ENCODE measurements at regions not wholly inside any gene's neighbourhood (a gene's known extent, or its start where the extent isn't known, plus 50 kb on each side); places are given as distances from the start of the nearest gene placed in this dataset.

DNA sequence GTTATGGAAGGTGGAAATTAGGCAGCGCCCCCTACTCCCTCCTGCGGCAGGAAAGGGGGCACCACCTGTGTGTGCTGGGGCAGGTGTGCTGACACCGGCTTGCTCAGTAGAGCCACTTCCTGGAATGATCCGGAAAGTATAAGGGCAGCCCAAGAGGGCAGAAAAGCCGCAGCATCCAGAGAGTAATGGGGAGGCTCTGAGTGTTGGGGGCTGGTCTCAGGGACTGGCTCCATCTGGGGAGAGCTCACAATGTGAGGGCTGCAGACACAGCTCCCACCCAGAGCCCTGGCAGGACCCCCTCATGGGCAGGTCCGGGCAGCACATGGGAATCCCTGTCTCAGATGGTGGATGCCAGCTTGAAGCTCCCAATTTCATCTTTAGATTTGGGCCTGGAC, 187.6 kb upstream of the C14orf180 start:
- no peaks in the 10 kb centered on the region for H3K4me1 Mint-ChIP-seq (ENCODE audit: low read depth, unreplicated experiment)
- H3K27ac Mint-ChIP-seq (ENCODE audit: unreplicated experiment) = no peak overlapping the region
- Histone ChIP-seq H3K36me3 (ENCODE audit: control insufficient read depth, insufficient read depth, low read length) (no peaks in the 10 kb centered on the region), H3K4me1 (no peaks in the 10 kb centered on the region), H3K27me3 (replicated peaks; ENCODE audit: control insufficient read depth, insufficient read depth, low read length) (peaks cover 2% of the 10 kb centered on the region; the same call in 1 of the 2 replicates), H3K9me3 (no peaks in the 10 kb centered on the region; the same call in 1 of the 2 replicates), H3K4me3 (ENCODE audit: low read depth, low read length) (no peak overlapping the region)
- H3K4me3 Mint-ChIP-seq (ENCODE audit: unreplicated experiment) = no peak overlapping the region
- intact Hi-C loops (cut with micrococcal nuclease; ENCODE audit: unreplicated experiment) = no loop called here
- ChIA-PET CTCF (no interaction called here), POLR2A (no interaction called here)
- BruUV-seq (replicated peaks) = no TSS peak
- TF ChIP-seq, protein P1, sequence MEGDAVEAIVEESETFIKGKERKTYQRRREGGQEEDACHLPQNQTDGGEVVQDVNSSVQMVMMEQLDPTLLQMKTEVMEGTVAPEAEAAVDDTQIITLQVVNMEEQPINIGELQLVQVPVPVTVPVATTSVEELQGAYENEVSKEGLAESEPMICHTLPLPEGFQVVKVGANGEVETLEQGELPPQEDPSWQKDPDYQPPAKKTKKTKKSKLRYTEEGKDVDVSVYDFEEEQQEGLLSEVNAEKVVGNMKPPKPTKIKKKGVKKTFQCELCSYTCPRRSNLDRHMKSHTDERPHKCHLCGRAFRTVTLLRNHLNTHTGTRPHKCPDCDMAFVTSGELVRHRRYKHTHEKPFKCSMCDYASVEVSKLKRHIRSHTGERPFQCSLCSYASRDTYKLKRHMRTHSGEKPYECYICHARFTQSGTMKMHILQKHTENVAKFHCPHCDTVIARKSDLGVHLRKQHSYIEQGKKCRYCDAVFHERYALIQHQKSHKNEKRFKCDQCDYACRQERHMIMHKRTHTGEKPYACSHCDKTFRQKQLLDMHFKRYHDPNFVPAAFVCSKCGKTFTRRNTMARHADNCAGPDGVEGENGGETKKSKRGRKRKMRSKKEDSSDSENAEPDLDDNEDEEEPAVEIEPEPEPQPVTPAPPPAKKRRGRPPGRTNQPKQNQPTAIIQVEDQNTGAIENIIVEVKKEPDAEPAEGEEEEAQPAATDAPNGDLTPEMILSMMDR (IDR thresholded peaks at IDR 0.05; ENCODE audit: insufficient read depth in 1 of 2, low read depth in 1 of 2, low read length in 1 of 2, severe bottlenecking in 1 of 2, unreplicated experiment in 1 of 2) = no peak
- H3K9me3 Mint-ChIP-seq (ENCODE audit: unreplicated experiment) = no peaks in the 10 kb centered on the region
- peak in 1 of 2 experiments; percentile 16 for DNase-seq
- no peaks in the 10 kb centered on the region for H3K36me3 Mint-ChIP-seq (ENCODE audit: insufficient read depth, unreplicated experiment)
- H3K27me3 Mint-ChIP-seq (ENCODE audit: insufficient read depth, unreplicated experiment) = peaks cover 29% of the 10 kb centered on the region

DNA sequence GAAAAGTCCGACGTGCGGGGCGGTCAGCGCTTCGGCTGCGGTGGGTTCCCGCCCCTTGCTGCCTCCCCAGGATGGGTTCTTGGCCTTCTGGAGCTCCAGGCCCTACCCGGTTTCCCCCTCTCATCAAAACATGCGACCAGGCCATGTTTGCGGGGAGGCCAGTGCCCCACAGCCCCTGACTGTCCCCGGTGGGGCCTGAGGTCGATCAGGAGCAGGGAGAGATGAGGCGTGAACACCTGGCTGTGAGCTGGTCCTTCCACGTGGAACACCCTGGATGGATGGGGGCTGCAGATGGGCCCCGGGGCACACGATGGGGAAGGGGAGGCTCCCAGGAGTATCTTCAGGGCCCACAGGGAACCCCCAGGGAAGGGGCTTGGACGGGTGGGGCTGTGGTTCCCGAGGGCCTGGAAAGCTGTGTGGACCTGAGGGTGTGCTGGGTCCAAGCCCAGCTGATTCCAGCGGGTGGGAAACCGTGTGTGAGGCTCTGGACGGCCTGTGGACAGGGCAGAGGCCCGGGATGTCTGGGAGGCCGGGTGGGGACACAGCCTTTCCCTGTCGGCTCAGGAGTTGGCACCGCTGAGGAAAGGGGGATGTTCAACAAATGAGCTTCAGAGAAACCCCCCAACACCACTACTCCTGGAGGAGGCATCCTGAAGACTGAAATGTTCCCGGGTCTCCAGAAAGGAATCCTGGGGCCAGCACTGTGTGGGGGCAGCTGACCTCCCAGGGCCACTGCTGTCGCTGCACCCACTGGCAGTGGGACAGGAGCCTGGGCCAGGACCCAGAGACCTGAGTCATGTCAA, 187.0 kb upstream of the C14orf180 start:
- no peaks in the 10 kb centered on the region; the same call in 1 of the 2 replicates for H3K9me3 ChIP-seq
- H3K4me3 ChIP-seq (ENCODE audit: low read depth, low read length) = no peak overlapping the region
- POLR2A ChIA-PET = no interaction called here
- intact Hi-C loops (cut with micrococcal nuclease; ENCODE audit: unreplicated experiment) = no loop called here
- H3K36me3 ChIP-seq (ENCODE audit: control insufficient read depth, insufficient read depth, low read length) = no peaks in the 10 kb centered on the region
- no peaks in the 10 kb centered on the region for H3K36me3 Mint-ChIP-seq (ENCODE audit: insufficient read depth, unreplicated experiment)
- no peaks in the 10 kb centered on the region for H3K4me1 Mint-ChIP-seq (ENCODE audit: low read depth, unreplicated experiment)
- BruUV-seq (replicated peaks) = no TSS peak
- H3K27me3 Mint-ChIP-seq (ENCODE audit: insufficient read depth, unreplicated experiment) = peaks cover 29% of the 10 kb centered on the region
- peaks cover 3% of the 10 kb centered on the region for H3K9me3 Mint-ChIP-seq (ENCODE audit: unreplicated experiment)
- TF ChIP-seq, protein P1 (IDR thresholded peaks at IDR 0.05; ENCODE audit: insufficient read depth in 1 of 2, low read depth in 1 of 2, low read length in 1 of 2, severe bottlenecking in 1 of 2, unreplicated experiment in 1 of 2) = no peak
- peak in 1 of 2 experiments; percentile 15 for DNase-seq
- no peak overlapping the region for H3K4me3 Mint-ChIP-seq (ENCODE audit: unreplicated experiment)
- CTCF ChIA-PET = no interaction called here
- H3K27me3 ChIP-seq (replicated peaks; ENCODE audit: control insufficient read depth, insufficient read depth, low read length) = peaks cover 2% of the 10 kb centered on the region
- H3K4me1 ChIP-seq = no peaks in the 10 kb centered on the region
- H3K27ac Mint-ChIP-seq (ENCODE audit: unreplicated experiment) = no peak overlapping the region

DNA sequence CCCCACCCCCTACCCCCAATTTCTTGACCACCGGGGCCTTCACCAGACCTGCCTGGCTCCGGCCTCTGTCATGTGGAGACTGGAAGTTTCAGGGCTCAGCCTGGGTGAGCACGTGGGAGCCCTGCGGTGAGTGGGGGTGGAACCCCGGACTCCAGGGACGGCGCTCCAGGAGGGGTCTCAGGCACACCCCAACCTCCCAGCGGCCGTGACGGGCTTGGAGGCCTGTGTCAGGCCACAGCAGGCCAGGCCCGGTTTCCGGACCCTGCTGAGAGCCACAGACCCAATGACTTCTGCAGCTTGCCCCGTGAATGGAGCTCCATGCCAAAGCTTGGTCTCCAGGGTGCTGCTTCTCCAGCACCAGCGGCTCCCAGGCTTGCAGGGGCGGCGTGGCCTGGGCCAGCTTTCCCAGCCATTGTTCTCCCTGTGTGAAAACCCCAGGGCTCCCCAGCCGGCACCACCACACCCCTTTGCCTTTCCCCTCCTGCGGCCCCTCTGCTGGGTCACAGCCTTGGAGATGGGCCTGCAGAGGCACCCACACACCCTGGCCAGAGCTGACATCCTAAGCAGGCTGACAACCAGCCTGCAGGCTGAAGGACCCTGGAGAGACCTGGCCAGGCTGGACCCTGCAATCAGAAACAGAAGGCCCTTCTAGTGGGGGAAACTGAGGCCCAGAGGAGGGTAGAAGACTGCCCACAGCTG, 186.2 kb upstream of the C14orf180 start:
- Histone ChIP-seq H3K27me3 (replicated peaks; ENCODE audit: control insufficient read depth, insufficient read depth, low read length) (peaks cover 2% of the 10 kb centered on the region), H3K4me1 (no peaks in the 10 kb centered on the region), H3K36me3 (ENCODE audit: control insufficient read depth, insufficient read depth, low read length) (no peaks in the 10 kb centered on the region), H3K9me3 (no peaks in the 10 kb centered on the region; the same call in 1 of the 2 replicates), H3K4me3 (ENCODE audit: low read depth, low read length) (no peak overlapping the region)
- TF ChIP-seq, protein P1 (IDR thresholded peaks at IDR 0.05; ENCODE audit: insufficient read depth in 1 of 2, low read depth in 1 of 2, low read length in 1 of 2, severe bottlenecking in 1 of 2, unreplicated experiment in 1 of 2) = no peak
- DNase-seq = peak in 1 of 2 experiments; percentile 21
- Mint-ChIP-seq H3K9me3 (ENCODE audit: unreplicated experiment) (peaks cover 11% of the 10 kb centered on the region), H3K27ac (ENCODE audit: unreplicated experiment) (no peak overlapping the region), H3K36me3 (ENCODE audit: insufficient read depth, unreplicated experiment) (no peaks in the 10 kb centered on the region), H3K4me1 (ENCODE audit: low read depth, unreplicated experiment) (no peaks in the 10 kb centered on the region), H3K27me3 (ENCODE audit: insufficient read depth, unreplicated experiment) (peaks cover 26% of the 10 kb centered on the region), H3K4me3 (ENCODE audit: unreplicated experiment) (no peak overlapping the region)
- no TSS peak for BruUV-seq (replicated peaks)
- intact Hi-C loops (cut with micrococcal nuclease; ENCODE audit: unreplicated experiment) = no loop called here
- ChIA-PET POLR2A (no interaction called here), CTCF (no interaction called here)
